ENCODE measurements at regions not wholly inside any gene's neighbourhood (a gene's known extent, or its start where the extent isn't known, plus 50 kb on each side); places are given as distances from the start of the nearest gene placed in this dataset.

DNA sequence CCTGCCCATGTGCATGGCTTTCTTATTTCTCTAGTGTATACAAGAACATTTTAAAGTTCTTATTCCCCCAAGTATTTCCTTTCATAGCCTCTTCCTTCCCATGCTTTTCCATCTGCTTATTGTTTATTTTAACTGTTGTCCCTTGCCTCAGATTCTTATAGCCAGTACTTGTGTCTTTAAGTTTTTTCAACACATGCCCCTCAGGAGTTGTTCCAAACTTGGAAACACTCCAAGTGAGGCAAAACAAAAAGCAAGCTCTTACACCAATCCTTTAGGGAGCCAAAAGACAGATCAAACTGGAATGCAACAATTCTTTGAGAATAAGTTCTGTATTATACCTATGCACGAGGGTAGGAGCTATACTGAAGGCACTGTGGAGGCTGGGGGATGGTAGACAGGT, 222.0 kb upstream of the STK26 start:
- intact Hi-C loops (cut with DNase I) = no loop called here
- DNase-seq = no peak
- ATAC-seq = no peak
- Histone ChIP-seq H3K27me3 (ENCODE audit: insufficient read depth in 3 of 3, low read length in 2 of 3) (no peaks in the 10 kb centered on the region), H3K36me3 (ENCODE audit: insufficient read depth in 1 of 2, low read depth in 1 of 2) (no peaks in the 10 kb centered on the region), H3K4me3 (no peak overlapping the region), H3K9me3 (no peaks in the 10 kb centered on the region), H3K27ac (no peak overlapping the region), H3K4me1 (peaks cover 3% of the 10 kb centered on the region)
- TF ChIP-seq, protein P1, sequence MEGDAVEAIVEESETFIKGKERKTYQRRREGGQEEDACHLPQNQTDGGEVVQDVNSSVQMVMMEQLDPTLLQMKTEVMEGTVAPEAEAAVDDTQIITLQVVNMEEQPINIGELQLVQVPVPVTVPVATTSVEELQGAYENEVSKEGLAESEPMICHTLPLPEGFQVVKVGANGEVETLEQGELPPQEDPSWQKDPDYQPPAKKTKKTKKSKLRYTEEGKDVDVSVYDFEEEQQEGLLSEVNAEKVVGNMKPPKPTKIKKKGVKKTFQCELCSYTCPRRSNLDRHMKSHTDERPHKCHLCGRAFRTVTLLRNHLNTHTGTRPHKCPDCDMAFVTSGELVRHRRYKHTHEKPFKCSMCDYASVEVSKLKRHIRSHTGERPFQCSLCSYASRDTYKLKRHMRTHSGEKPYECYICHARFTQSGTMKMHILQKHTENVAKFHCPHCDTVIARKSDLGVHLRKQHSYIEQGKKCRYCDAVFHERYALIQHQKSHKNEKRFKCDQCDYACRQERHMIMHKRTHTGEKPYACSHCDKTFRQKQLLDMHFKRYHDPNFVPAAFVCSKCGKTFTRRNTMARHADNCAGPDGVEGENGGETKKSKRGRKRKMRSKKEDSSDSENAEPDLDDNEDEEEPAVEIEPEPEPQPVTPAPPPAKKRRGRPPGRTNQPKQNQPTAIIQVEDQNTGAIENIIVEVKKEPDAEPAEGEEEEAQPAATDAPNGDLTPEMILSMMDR (IDR thresholded peaks at IDR 0.05) = no peak
- WGBS, 3 donors = 30 to 71% (median 38%) methylated on average over 1 of the region's 1 CpG

DNA sequence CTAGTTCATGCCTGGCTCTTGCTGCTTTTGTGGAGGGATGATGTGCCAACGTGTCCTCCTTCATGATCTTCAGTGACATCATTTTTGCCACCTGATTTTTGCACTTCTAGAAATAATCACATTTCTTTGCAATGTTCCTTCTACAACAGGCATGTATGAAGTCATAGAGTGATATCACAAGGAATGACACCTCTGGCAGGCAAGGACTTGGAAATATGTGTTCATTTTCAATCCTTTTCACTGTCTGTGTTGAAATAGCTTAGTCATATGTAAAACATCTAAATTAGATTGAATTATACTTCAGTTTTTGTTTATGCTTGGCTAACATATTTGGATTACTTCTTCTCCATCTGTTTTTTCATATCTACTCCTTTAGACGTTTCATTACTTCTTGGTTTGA, 221.2 kb upstream of the STK26 start:
- no peak for ATAC-seq
- intact Hi-C loops (cut with DNase I) = no loop called here
- 77 to 78% (median 78%) methylated on average over 2 of the region's 2 CpGs for WGBS, 3 donors

DNA sequence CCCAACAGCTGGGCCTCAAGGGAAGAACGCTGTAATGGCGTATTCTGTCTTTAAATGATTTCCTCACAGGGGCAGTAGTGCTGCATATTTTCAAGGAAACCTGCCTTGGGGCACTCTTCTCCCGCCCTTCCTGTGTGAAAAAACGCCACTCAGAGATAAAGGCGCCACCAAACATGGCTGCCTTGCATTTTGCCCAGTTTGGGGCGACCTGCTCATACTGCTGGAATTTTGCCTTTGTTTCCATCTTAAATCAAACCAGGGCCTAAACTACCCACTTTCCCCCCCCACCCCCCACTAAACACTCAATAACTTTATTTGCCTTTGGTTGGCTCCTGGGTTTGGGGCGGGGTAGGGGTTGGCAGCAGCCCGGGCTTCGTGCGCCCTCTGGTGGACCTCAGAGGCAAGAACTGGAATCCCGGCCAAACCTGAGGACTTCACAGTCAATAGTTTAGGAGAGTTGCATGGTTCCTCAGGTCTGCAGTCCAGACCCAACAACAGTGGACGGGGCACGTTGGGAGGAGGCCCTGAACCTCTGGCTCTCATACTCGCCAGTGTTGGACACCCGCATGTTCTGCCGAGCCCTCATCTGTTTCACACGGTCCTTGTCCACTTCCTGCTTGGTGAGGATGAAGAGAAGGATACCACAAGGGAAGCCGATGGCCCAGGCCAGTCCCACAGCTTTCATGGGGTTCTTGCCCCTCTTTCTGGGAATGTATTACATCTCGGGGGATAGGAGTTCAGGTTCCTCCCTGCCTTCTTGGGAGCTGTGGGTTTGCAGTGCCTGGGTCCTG, 220.1 kb upstream of the STK26 start:
- Histone ChIP-seq H3K27ac (no peak overlapping the region), H3K27me3 (ENCODE audit: insufficient read depth in 3 of 3, low read length in 2 of 3) (no peaks in the 10 kb centered on the region), H3K4me1 (peaks cover 3% of the 10 kb centered on the region), H3K4me3 (peak overlapping the region; percentile 59), H3K9me3 (no peaks in the 10 kb centered on the region), H3K36me3 (ENCODE audit: insufficient read depth in 1 of 2, low read depth in 1 of 2) (no peaks in the 10 kb centered on the region)
- DNase-seq = peak; percentile 47 to 72
- intact Hi-C loops (cut with DNase I) = no loop called here
- peak; percentile 90 to 94 (median 90) for ATAC-seq
- TF ChIP-seq, protein P1 (IDR thresholded peaks at IDR 0.05) = peak; percentile 59
- WGBS, 3 donors = 40 to 92% (median 85%) methylated on average over 19 of the region's 19 CpGs

More for the DNA sequence above, 221.2 kb upstream of the STK26 start:
- TF ChIP-seq, protein P1 (IDR thresholded peaks at IDR 0.05) = no peak
- Histone ChIP-seq H3K4me3 (no peak overlapping the region), H3K9me3 (no peaks in the 10 kb centered on the region), H3K4me1 (peaks cover 3% of the 10 kb centered on the region), H3K27me3 (ENCODE audit: insufficient read depth in 3 of 3, low read length in 2 of 3) (no peaks in the 10 kb centered on the region), H3K27ac (no peak overlapping the region), H3K36me3 (ENCODE audit: insufficient read depth in 1 of 2, low read depth in 1 of 2) (no peaks in the 10 kb centered on the region)
- no peak for DNase-seq

DNA sequence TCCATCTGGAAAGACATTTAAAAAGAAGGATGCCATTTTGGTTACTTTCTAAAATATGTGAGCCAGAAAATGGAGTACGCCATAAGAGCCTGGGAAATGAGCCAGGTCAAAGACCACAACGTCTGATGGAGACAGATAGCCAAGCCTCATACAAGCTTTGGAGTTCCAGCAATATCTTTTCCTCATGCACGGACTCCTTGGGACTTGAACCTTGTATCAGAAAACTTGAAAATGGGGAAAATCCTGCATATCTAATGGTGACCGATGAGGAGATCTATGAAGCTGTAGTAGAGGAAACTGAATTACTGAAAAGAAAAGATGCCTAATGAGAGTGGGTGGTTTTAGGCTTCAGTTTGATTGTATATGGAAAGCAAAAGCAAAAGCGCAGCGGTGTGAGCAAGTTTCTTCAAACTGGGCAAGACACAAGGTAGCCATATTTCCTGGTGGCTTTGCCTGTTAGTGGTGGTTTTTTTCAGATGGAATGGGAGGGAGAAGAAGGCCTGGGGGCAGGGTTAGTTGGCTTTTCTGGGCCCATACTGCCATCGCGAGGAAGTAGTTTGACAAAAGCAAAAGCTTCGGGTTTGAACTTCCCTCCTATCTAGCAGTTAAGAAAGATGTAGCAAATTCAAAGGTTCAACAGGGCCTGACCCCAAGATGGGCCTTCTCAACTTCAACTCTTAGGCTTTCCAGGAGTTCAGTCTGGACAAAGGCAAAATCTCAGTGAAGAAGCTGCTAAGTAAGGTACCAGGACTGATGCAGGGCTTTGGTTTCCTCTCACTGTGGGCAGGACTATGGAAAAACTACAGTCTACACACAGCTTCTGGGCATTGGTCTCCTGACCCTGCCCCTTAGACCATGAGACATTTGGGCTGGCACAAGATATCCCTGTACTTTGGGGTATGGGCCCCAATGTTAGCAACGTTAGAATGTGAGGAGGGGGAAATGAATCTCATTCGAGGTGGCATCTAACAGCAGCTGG, 210.0 kb upstream of the STK26 start:
- ATAC-seq (peak; percentile 88 to 90 (median 90)), DNase-seq (peak; percentile 66 to 82)
- TF ChIP-seq, protein P1 (IDR thresholded peaks at IDR 0.05) = peak; percentile 58
- Histone ChIP-seq H3K27ac (peak overlapping the region; percentile 55), H3K27me3 (ENCODE audit: insufficient read depth in 3 of 3, low read length in 2 of 3) (no peaks in the 10 kb centered on the region), H3K36me3 (ENCODE audit: insufficient read depth in 1 of 2, low read depth in 1 of 2) (no peaks in the 10 kb centered on the region), H3K4me3 (peak overlapping the region; percentile 60), H3K4me1 (no peaks in the 10 kb centered on the region), H3K9me3 (no peaks in the 10 kb centered on the region)
- intact Hi-C loops (cut with DNase I) = loop anchor here in 1 of 2 donors (5.0 kb wide), 1 partner anchor 51 kb away; no protein-coding TSS in a partner anchor
- 37 to 69% (median 64%) methylated on average over 11 of the region's 11 CpGs for WGBS, 3 donors
